ENCODE measurements at regions not wholly inside any gene's neighbourhood (a gene's known extent, or its start where the extent isn't known, plus 50 kb on each side); places are given as distances from the start of the nearest gene placed in this dataset.

- no peak for DNase-seq (ENCODE audit: low spot score)
Measured at GRCh38 chr4:107164962-107165475, 128.9 kb upstream of the DKK2 start.

DNA sequence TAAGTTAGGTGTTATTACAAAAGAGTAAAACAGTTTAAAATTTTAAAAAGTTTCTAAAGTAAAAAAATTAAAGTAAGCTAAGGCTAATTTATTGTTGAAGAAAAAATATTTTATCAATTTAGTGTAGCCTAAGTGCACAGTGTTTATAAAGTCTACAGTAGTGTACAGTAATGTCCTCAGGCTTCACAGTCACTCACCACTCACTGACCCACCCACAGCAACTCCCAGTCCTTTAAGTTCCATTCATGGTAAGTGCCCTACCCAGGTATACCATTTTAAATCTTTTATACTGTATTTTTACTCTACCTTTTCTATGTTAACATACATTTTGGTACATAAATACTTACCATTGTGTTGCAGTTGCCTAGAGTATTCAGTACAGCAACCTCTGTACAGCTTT is 120.3 kb upstream of the DKK2 start:
- DNase-seq (ENCODE audit: low spot score), result no peak

- no peak for DNase-seq (ENCODE audit: low spot score)
Measured at GRCh38 chr4:107155366-107155765, 119.3 kb upstream of the DKK2 start.

- no peak for DNase-seq (ENCODE audit: low spot score)
Measured at GRCh38 chr4:107153956-107154355, 117.8 kb upstream of the DKK2 start.

GRCh38 chr4:107153228-107153627 is 117.1 kb upstream of the DKK2 start:
- no peak for DNase-seq (ENCODE audit: low spot score)

GRCh38 chr4:107151173-107151572 is 115.1 kb upstream of the DKK2 start:
- DNase-seq (ENCODE audit: low spot score), result no peak

DNA sequence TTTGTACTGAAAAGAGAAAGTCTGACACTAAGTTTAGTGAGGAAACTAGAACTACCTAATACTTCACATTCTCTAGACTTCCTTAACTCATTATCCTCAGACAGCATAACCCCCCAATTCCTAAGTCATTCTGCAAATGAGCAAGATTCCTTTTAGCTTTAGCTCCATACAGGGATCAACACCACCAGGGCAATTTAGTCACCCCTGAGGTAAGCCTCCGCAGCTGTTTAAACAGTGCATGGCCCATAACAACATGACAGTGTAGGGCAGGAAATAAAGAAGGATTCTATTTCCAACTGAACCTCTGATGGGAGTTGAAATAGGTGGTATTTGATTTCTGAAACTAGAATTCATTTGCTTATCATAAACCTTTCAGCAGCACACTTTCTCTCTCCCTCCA is 112.8 kb upstream of the DKK2 start:
- DNase-seq (ENCODE audit: low spot score), result no peak

- DNase-seq (ENCODE audit: low spot score), result no peak
Measured at GRCh38 chr4:107147873-107148272, 111.8 kb upstream of the DKK2 start.

DNA sequence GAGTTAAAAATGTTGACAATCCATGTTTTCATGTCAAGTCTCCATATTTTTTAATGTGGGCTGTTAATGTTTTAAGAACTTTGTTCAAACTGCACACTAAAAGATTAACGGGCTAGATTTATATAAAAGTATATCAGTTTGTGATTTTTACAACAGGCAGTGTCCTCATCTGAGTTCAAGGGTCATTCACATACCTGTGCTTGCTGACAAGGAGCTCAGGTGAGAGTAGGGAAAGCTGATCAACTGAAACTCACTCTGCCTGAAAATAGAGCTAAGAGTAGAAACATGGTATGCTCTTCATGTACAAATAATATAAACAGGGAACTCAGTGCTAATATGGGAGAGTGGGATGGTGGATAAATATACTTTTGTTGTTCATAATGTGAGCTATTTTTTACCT is 102.3 kb upstream of the DKK2 start:
- DNase-seq (ENCODE audit: low spot score), result no peak

DNA sequence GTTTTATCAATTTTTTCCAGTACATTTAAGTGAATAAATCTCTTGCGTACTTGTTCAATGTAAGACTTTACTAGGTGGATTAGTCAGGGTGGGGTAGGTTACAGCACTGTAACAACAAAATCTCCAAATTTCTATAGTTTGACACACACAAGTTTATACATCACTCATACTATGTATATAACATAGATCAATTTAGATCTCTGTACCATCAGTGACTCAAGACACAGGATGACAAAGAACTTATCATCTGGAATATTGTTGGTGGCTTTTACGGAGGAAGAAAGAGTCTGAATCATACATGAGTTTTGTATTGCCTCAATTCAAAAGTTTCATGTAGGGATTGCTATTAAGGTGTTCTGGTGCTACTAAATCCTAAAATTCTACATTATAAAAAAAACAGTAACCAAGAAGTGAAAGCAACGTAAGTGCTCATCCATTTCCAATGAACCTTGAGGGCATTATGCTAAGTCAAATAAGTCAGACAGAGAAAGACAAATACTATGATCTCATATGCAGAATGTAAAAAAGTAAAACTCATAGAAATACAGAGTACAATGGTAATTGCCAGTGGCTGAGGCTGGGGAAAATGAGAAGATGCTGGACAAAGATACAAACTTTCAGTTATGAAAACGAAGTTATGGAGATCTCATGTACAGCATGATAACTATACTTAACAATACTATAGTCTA is 98.0 kb upstream of the DKK2 start:
- no peak for DNase-seq (ENCODE audit: low spot score)

- DNase-seq (ENCODE audit: low spot score), result no peak
Measured at GRCh38 chr4:107131295-107131694, 95.2 kb upstream of the DKK2 start.

DNA sequence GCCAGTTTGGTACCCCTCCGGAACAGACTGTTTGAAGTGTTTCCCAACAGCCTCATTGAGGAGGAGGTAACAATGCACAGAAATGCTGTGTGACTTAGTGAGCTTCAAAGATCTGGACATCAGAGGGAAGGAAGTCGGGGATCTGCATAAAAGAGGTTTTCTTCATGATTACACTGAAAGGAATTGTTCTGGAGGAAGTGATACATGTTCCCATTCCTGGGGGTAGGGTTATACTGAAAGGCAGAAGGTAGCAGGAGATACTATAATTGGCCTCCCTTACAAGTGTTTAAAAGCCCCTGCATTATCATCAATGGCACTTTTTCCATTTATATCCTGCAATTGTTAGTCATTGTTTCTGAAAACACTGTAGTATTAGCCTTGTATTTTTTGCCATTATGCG is 94.0 kb upstream of the DKK2 start:
- no peak for DNase-seq (ENCODE audit: low spot score)

- DNase-seq (ENCODE audit: low spot score), result no peak
Measured at GRCh38 chr4:107129611-107130010, 93.5 kb upstream of the DKK2 start.

GRCh38 chr4:107129076-107129475 is 93.0 kb upstream of the DKK2 start:
- DNase-seq (ENCODE audit: low spot score), result no peak

DNA sequence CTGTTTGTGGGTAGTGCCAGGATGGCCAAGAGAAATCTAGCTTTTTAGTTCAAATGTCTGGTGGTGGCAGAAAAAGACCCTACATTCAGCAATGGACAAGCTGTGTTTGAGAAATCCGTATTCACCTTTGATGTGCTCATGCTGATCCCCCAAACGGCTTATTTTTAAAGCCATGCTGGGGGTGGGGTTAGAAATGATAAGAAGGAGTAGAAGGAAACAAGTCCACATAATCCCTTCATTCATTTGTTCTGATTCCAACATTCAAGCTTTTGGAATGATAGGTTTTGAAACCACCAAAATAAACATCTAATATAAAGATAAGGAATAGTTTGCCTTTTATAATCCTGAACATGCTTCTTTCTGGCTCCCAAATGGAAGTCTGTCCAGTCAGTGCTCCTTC is 92.0 kb upstream of the DKK2 start:
- no peak for DNase-seq (ENCODE audit: low spot score)

DNA sequence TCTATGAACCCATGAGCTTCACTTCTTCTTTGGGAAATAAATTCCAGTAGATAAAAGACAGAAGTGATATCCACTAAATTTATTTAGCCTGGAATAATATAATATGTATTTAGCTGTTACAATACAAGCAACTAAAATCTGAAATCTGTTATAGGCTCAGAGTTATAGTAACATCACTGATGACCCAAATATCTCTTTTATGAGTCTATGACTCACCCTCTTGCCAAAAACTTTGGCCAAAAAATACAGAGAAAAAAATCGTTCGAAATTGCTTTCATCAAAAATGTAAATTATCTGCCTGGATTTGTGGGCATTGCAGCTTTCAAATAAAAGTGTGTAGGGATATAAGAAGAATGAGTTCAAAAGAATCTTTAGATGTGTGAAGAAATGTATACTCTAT is 89.4 kb upstream of the DKK2 start:
- DNase-seq (ENCODE audit: low spot score), result no peak

GRCh38 chr4:107122736-107123135 is 86.6 kb upstream of the DKK2 start:
- DNase-seq (ENCODE audit: low spot score), result no peak

DNA sequence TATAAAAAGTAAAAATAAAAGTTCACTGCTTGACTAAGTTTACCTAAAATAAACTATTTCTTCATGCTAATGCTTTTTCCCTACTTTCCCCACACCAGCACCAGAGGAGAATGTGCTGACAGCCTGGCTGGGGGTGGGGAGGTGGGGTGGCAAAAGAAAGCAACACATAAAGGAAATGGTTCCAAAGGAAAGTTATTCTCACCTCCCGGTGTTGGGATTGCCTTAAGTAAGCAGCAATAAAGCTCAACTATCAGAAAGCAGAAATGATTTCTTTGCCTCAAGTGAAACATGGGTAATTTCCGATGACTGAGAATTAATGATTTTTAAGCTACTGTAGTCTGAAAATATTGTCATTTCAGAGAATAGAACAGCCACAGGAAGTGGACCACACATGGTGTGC is 84.5 kb upstream of the DKK2 start:
- DNase-seq (ENCODE audit: low spot score), result no peak

GRCh38 chr4:107117726-107118125 is 81.6 kb upstream of the DKK2 start:
- no peak for DNase-seq (ENCODE audit: low spot score)

- DNase-seq (ENCODE audit: low spot score), result no peak
Measured at GRCh38 chr4:107115185-107115847, 79.2 kb upstream of the DKK2 start.

DNA sequence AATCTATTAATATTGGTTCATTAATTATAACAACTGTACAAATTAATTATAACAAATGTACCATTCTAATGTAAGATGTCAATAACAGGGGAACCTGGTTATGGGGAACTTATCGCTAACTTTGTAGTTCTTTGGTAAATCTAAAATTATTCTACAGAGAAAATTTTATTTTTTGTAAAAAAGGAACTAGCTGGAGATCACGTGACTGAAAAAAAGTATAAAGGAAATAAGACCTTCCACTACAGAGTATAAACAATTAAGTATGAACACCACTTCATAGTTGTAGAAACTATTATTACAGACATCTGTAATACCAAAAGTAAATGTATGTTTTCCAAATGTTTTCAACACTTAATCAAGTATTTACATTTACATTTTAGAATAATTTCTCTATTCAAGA is 77.9 kb upstream of the DKK2 start:
- no peak for DNase-seq (ENCODE audit: low spot score)

GRCh38 chr4:107098401-107098800 is 62.3 kb upstream of the DKK2 start:
- no peak for DNase-seq (ENCODE audit: low spot score)

DNA sequence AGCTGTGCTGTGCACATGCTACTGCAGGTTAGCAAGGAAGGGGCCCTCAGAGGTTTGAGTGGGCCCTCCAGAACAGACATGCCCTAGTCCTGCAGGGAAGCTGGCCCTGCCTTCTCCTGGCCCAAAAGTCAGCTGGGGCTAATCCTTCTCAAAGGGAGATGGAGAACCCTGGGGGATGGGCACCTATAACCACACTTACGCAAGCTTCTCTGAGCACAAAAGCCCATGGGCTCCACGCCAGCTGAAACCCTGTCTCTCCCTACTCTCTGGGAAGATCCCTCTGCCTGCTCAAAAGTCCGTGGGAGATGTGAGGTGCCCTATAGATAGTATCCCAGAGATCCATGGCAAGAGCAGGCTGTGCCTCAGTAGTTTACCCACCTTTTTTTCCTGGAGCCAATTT is 58.9 kb upstream of the DKK2 start:
- DNase-seq (ENCODE audit: low spot score), result no peak

- no peak for DNase-seq (ENCODE audit: low spot score)
Measured at GRCh38 chr4:107094332-107094731, 58.2 kb upstream of the DKK2 start.
